Astrocyte (in vitro differentiated cells and primary cell): ENCODE measurements at regions not wholly inside any gene's neighbourhood (a gene's known extent, or its start where the extent isn't known, plus 50 kb on each side); places are given as distances from the start of the nearest gene placed in this dataset.

Source experiments
- DNase-seq: peaks from one replicate; pipeline ENCODE4 v3.0.0-alpha.2; 2010; ENCODE audit warnings: low read depth
- FAIRE-seq: peaks from 2 replicates; lab custom pipeline; 2011; peaks lifted over from hg19 to GRCh38; lab: Jason Lieb, UNC
- H2AFZ ChIP-seq: 2 replicates; pipeline ENCODE4 v1.6.0; 2012; ENCODE audit warnings: low read depth, low read length, inconsistent platforms
- H3K27ac ChIP-seq: 2 replicates; pipeline ENCODE4 v1.5.1; 2011; ENCODE audit warnings: low read depth, low read length, inconsistent platforms
- H3K27me3 ChIP-seq: 2 replicates; pipeline ENCODE4 v1.6.0; 2011; ENCODE audit warnings: low read length, inconsistent platforms; ENCODE audit not compliant: insufficient read depth
- H3K36me3 ChIP-seq: 2 replicates; pipeline ENCODE4 v1.5.1; 2011; ENCODE audit warnings: low read length, inconsistent platforms; ENCODE audit not compliant: insufficient read depth
- H3K4me1 ChIP-seq: 2 replicates; pipeline ENCODE4 v1.5.1; 2011; ENCODE audit warnings: low read length, inconsistent platforms; ENCODE audit not compliant: insufficient read depth
- H3K4me2 ChIP-seq: 2 replicates; pipeline ENCODE4 v1.6.0; 2012; ENCODE audit warnings: low read length, inconsistent platforms
- H3K4me3 ChIP-seq: 2 replicates; pipeline ENCODE4 v1.5.1; 2011; ENCODE audit warnings: low read depth, mild to moderate bottlenecking, low read length, inconsistent platforms; ENCODE audit not compliant: insufficient read depth
- H3K79me2 ChIP-seq: 2 replicates; pipeline ENCODE4 v1.6.0; 2012; ENCODE audit warnings: mild to moderate bottlenecking, low read length, inconsistent platforms; ENCODE audit not compliant: insufficient read depth
- H3K9ac ChIP-seq: 2 replicates; pipeline ENCODE4 v1.6.0; 2012; ENCODE audit warnings: mild to moderate bottlenecking, low read length, inconsistent platforms
- H3K9me3 ChIP-seq: 2 replicates; pipeline ENCODE4 v1.5.1; 2012; ENCODE audit warnings: low read depth, mild to moderate bottlenecking, low read length, inconsistent platforms; ENCODE audit not compliant: insufficient read depth
- H4K20me1 ChIP-seq: 2 replicates; pipeline ENCODE4 v1.6.0; 2012; ENCODE audit warnings: low read length, inconsistent platforms; ENCODE audit not compliant: insufficient read depth
- H3K27ac Mint-ChIP-seq: one replicate; pipeline ENCODE4 v1.8.0; 2021; ENCODE audit warnings: mild to moderate bottlenecking, mixed read lengths; ENCODE audit not compliant: unreplicated experiment
- H3K27me3 Mint-ChIP-seq: one replicate; pipeline ENCODE4 v1.8.0; 2021; ENCODE audit warnings: low read depth, mixed read lengths; ENCODE audit not compliant: unreplicated experiment
- H3K36me3 Mint-ChIP-seq: one replicate; pipeline ENCODE4 v1.8.0; 2021; ENCODE audit warnings: low read depth, mixed read lengths; ENCODE audit not compliant: unreplicated experiment
- H3K4me1 Mint-ChIP-seq: one replicate; pipeline ENCODE4 v1.8.0; 2021; ENCODE audit warnings: low read depth, mixed read lengths; ENCODE audit not compliant: unreplicated experiment
- H3K4me3 Mint-ChIP-seq: one replicate; pipeline ENCODE4 v1.8.0; 2021; ENCODE audit warnings: mild to moderate bottlenecking, moderate library complexity, mixed read lengths; ENCODE audit not compliant: unreplicated experiment
- H3K9me3 Mint-ChIP-seq: one replicate; pipeline ENCODE4 v1.8.0; 2021; ENCODE audit warnings: mild to moderate bottlenecking, mixed read lengths; ENCODE audit not compliant: unreplicated experiment
- CTCF ChIP-seq: IDR thresholded peaks from 2 replicates; pipeline ENCODE4 v1.5.1; 2011; ENCODE audit warnings: low read depth, mild to moderate bottlenecking, inconsistent platforms, low read length, moderate library complexity; ENCODE audit not compliant: insufficient read depth
- EZH2 ChIP-seq: IDR thresholded peaks from 2 replicates; pipeline ENCODE4 v1.6.1; 2012; ENCODE audit warnings: mild to moderate bottlenecking, low read length, inconsistent platforms; ENCODE audit not compliant: insufficient read depth

DNA sequence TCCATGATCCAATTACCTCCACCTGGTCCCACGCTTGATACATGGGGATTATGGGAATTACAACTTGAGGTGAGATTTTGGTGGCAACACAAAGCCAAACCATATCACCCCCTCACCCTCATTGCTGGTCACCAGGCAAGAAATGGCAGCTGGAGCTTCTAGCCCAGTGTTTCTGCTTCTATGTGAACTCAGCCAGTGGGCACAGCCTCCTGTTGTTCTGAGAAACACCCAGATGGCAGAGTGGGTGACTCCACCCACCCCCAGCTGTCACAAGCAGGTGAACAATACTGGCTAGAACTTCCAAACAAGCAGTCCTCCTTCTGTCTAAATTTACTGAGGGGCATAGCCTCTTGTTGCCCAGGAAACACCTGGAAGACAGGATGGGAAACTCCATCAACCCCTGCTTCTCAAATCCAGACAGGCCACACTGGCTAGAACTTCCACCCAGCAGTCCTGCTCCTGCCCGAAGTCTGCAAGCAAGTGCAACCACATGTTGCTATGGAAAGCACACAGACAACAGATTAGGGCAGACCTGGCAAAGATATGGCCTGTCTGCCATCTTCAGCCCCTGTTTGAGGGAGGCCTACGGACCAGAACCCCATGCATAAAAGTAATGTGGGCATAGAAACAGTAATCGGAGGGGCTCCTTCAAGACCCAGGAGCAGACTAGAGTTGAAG lies 114.1 kb downstream of the DTWD1 start:
- H3K79me2 ChIP-seq, result no peaks in the 10 kb centered on the region
- H3K9ac ChIP-seq, result no peak overlapping the region
- no peaks in the 10 kb centered on the region for H3K27me3 Mint-ChIP-seq
- no peaks in the 10 kb centered on the region for H3K36me3 ChIP-seq
- H3K4me2 ChIP-seq, result no peak overlapping the region
- no peak overlapping the region for H2AFZ ChIP-seq
- DNase-seq (no peak), FAIRE-seq (no peak)
- H4K20me1 ChIP-seq, result no peaks in the 10 kb centered on the region
- H3K27me3 ChIP-seq, result no peaks in the 10 kb centered on the region
- no peak overlapping the region for H3K27ac ChIP-seq
- no peaks in the 10 kb centered on the region for H3K4me1 Mint-ChIP-seq
- no peaks in the 10 kb centered on the region for H3K9me3 Mint-ChIP-seq
- no peaks in the 10 kb centered on the region for H3K4me1 ChIP-seq
- no peak overlapping the region for H3K4me3 ChIP-seq
- no peak overlapping the region for H3K4me3 Mint-ChIP-seq
- TF ChIP-seq CTCF, result no peak
- TF ChIP-seq EZH2, result no peak
- H3K36me3 Mint-ChIP-seq, result no peaks in the 10 kb centered on the region
- H3K9me3 ChIP-seq, result no peaks in the 10 kb centered on the region
- H3K27ac Mint-ChIP-seq, result no peak overlapping the region

DNA sequence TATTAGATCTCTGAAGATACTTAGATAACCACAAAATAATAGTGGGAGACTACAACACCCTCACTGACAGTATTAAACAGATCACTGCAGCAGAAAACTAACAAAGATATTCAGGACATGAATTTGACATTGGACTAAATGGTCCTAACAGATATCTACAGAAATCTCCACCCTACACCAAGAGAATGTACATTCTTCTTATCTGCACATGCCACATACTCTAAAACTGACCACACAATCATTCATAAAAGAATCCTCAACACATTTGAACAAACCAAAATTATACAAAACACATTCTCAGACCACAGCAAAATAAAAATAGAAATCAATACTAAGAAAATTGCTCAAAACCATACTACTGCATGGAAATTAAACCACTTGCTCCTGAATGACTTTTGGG lies 116.3 kb downstream of the DTWD1 start:
- Histone ChIP-seq H3K79me2 (no peaks in the 10 kb centered on the region), H3K9ac (no peak overlapping the region), H2AFZ (no peak overlapping the region), H3K9me3 (no peaks in the 10 kb centered on the region), H3K27me3 (no peaks in the 10 kb centered on the region), H3K4me1 (no peaks in the 10 kb centered on the region), H3K4me3 (no peak overlapping the region), H3K27ac (no peak overlapping the region), H3K36me3 (no peaks in the 10 kb centered on the region), H4K20me1 (no peaks in the 10 kb centered on the region), H3K4me2 (no peak overlapping the region)
- no peaks in the 10 kb centered on the region for H3K36me3 Mint-ChIP-seq
- no peaks in the 10 kb centered on the region for H3K27me3 Mint-ChIP-seq
- H3K27ac Mint-ChIP-seq, result no peak overlapping the region
- H3K4me3 Mint-ChIP-seq, result no peak overlapping the region
- TF ChIP-seq CTCF (no peak), EZH2 (no peak)
- H3K4me1 Mint-ChIP-seq, result no peaks in the 10 kb centered on the region
- H3K9me3 Mint-ChIP-seq, result no peaks in the 10 kb centered on the region
- FAIRE-seq (no peak), DNase-seq (no peak)

DNA sequence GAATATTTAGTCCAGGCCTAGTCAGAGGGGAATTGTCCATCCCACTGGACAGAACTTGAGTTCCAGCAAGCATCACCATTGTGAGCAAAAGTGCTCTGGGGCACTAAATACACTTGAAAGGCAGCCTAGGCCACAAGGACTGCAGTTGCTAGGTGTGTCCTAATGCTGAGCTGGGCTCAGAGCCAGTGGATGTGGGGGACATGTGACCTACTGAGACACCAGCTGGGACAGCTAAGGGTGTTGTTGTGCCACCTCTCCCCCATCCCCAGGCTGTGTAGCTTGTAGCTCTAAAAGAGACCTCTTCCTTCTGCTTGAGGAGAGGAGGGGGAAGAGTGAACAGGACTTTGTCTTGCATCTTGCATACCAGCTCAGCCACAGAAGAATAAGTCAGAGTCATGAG lies 120.9 kb downstream of the DTWD1 start:
- Histone ChIP-seq H3K4me3 (no peak overlapping the region), H4K20me1 (no peaks in the 10 kb centered on the region), H3K79me2 (no peaks in the 10 kb centered on the region), H3K4me1 (no peaks in the 10 kb centered on the region), H2AFZ (no peak overlapping the region), H3K9ac (no peak overlapping the region), H3K36me3 (no peaks in the 10 kb centered on the region), H3K27me3 (no peaks in the 10 kb centered on the region), H3K27ac (no peak overlapping the region), H3K9me3 (no peaks in the 10 kb centered on the region), H3K4me2 (no peak overlapping the region)
- no peak overlapping the region for H3K4me3 Mint-ChIP-seq
- TF ChIP-seq CTCF (no peak), EZH2 (no peak)
- no peak overlapping the region for H3K27ac Mint-ChIP-seq
- no peak for DNase-seq
- no peaks in the 10 kb centered on the region for H3K4me1 Mint-ChIP-seq
- FAIRE-seq, result no peak
- no peaks in the 10 kb centered on the region for H3K27me3 Mint-ChIP-seq
- no peaks in the 10 kb centered on the region for H3K36me3 Mint-ChIP-seq
- H3K9me3 Mint-ChIP-seq, result no peaks in the 10 kb centered on the region
